ENCODE measurements at regions not wholly inside any gene's neighbourhood (a gene's known extent, or its start where the extent isn't known, plus 50 kb on each side); places are given as distances from the start of the nearest gene placed in this dataset.

- H3K79me2 ChIP-seq (replicated peaks; ENCODE audit: insufficient read depth), result no peaks in the 10 kb centered on the region
- no peaks in the 10 kb centered on the region; the same call in 2 of the 3 replicates for H3K9me3 Mint-ChIP-seq
- H4K20me1 ChIP-seq (replicated peaks; ENCODE audit: insufficient read depth), result no peaks in the 10 kb centered on the region
- H3K36me3 ChIP-seq (ENCODE audit: insufficient read depth), result no peaks in the 10 kb centered on the region
- H3K27me3 ChIP-seq (ENCODE audit: insufficient read depth), result no peaks in the 10 kb centered on the region
- no peak overlapping the region for H3K4me2 ChIP-seq
- H3K4me1 Mint-ChIP-seq, result peaks cover 14% of the 10 kb centered on the region
- H3K36me3 Mint-ChIP-seq (ENCODE audit: low read depth), result no peaks in the 10 kb centered on the region; the same call in 2 of the 3 replicates
- ATAC-seq, result no peak
- H3K27ac ChIP-seq (ENCODE audit: low read depth), result no peak overlapping the region
- no peak overlapping the region for H3K4me3 Mint-ChIP-seq
- H3K4me3 ChIP-seq, result no peak overlapping the region
- no peak overlapping the region for H2AFZ ChIP-seq
- H3K9me2 ChIP-seq (ENCODE audit: insufficient read depth), result peaks cover 12% of the 10 kb centered on the region; the same call in 1 of the 2 replicates
- no peak for DNase-seq (ENCODE audit: low spot score)
- no peak overlapping the region for H3K27ac Mint-ChIP-seq
- TF ChIP-seq EZH2 (IDR thresholded peaks at IDR 0.05; ENCODE audit: low read depth, unreplicated experiment) (no peak), EZH2phosphoT487 (IDR thresholded peaks at IDR 0.05; ENCODE audit: unreplicated experiment) (no peak), POLR2AphosphoS5 (IDR thresholded peaks at IDR 0.05; ENCODE audit: low read depth) (no peak), STAT1 (IDR thresholded peaks at IDR 0.05; ENCODE audit: unreplicated experiment) (no peak), CTCF (conservative IDR thresholded peaks at IDR 0.05; ENCODE audit: low read depth in 2 of 2) (no peak), ZNF114 (CRISPR knock-in tag; IDR thresholded peaks at IDR 0.05) (no peak), CREB1 (CRISPR knock-in tag; IDR thresholded peaks at IDR 0.05; ENCODE audit: low read depth) (no peak), ZNF462 (CRISPR knock-in tag; IDR thresholded peaks at IDR 0.05) (no peak), JUNB (IDR thresholded peaks at IDR 0.05; ENCODE audit: unreplicated experiment) (no peak), ZNF331 (CRISPR knock-in tag; IDR thresholded peaks at IDR 0.05; ENCODE audit: low read depth) (no peak), ETS1 (IDR thresholded peaks at IDR 0.05) (no peak)
- no peaks in the 10 kb centered on the region for H3F3A ChIP-seq (replicated peaks; ENCODE audit: low read depth)
- peaks cover 8% of the 10 kb centered on the region for H3K27me3 Mint-ChIP-seq (ENCODE audit: insufficient read depth, low read depth, poor library complexity)
- H3K4me1 ChIP-seq (ENCODE audit: insufficient read depth), result peaks cover 9% of the 10 kb centered on the region
Measured at GRCh38 chr12:107493666-107494065, 191.9 kb upstream of the PWP1 start.

Measured in GM23338 (cell line).